ENCODE measurements at regions not wholly inside any gene's neighbourhood (a gene's known extent, or its start where the extent isn't known, plus 50 kb on each side); places are given as distances from the start of the nearest gene placed in this dataset.
"Not testable (repeated sequence)": the region's sequence is repeated elsewhere in the genome, so short reads cannot be mapped to it uniquely, and the experiment has no call there.

DNA sequence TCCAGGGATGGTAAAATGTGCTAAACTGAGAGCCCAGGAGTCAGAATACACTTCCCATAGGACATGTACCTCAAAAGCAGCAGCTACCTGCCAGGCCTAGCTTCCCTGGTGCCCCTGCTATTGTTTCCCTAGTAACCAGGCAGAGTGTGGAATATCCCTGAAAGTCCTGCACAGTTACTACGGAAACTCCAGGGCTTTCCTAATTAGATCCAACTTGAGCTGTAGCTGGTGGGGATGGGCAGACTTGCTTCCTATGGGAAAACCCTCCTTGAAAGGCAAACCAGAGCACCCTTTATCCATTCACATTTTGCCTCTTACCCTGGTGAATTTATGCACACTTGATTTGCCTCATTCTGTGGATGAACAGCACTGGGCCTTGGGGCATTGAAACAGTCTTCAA lies 559.9 kb upstream of the PBX1 start:
- Mint-ChIP-seq H3K4me1 (ENCODE audit: low read depth) (no peaks in the 10 kb centered on the region), H3K27me3 (ENCODE audit: low read depth) (no peaks in the 10 kb centered on the region), H3K4me3 (no peak overlapping the region), H3K27ac (no peak overlapping the region), H3K36me3 (ENCODE audit: low read depth) (no peaks in the 10 kb centered on the region), H3K9me3 (peaks cover 33% of the 10 kb centered on the region)
- DNase-seq (ENCODE audit: low spot score): no peak

DNA sequence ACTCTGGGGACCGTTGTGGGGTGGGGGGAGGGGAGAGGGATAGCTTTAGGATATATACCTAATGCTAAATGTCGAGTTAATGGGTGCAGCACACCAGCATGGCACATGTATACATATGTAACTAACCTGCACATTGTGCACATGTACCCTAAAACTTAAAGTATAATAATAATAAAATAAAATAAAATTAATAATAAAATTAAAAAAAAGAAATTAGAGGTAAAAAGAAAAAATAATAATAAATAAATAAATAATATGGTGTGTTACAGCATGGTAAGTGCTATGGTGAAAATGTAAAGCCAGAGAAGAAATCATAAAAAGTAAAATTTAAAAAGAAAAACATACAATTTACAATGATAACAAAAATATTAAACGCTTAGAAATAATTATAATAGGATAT lies 552.8 kb upstream of the PBX1 start:
- H3K4me3 Mint-ChIP-seq; H3K36me3 Mint-ChIP-seq (ENCODE audit: low read depth); H3K4me1 Mint-ChIP-seq (ENCODE audit: low read depth); H3K27ac Mint-ChIP-seq; DNase-seq (ENCODE audit: low spot score); H3K27me3 Mint-ChIP-seq (ENCODE audit: low read depth): not testable (repeated sequence)
- H3K9me3 Mint-ChIP-seq: peaks cover 48% of the 10 kb centered on the region

GRCh38 chr1:164006621-164007020 lies 552.4 kb upstream of the PBX1 start:
- Mint-ChIP-seq H3K4me1 (ENCODE audit: low read depth) (no peaks in the 10 kb centered on the region), H3K4me3 (no peak overlapping the region), H3K27ac (no peak overlapping the region), H3K27me3 (ENCODE audit: low read depth) (no peaks in the 10 kb centered on the region), H3K36me3 (ENCODE audit: low read depth) (no peaks in the 10 kb centered on the region), H3K9me3 (peaks cover 46% of the 10 kb centered on the region)
- no peak for DNase-seq (ENCODE audit: low spot score)

GRCh38 chr1:164017239-164017638 lies 541.7 kb upstream of the PBX1 start:
- Mint-ChIP-seq H3K36me3 (ENCODE audit: low read depth) (no peaks in the 10 kb centered on the region), H3K27ac (no peak overlapping the region), H3K27me3 (ENCODE audit: low read depth) (no peaks in the 10 kb centered on the region), H3K4me1 (ENCODE audit: low read depth) (no peaks in the 10 kb centered on the region), H3K4me3 (no peak overlapping the region), H3K9me3 (peaks cover 46% of the 10 kb centered on the region)
- DNase-seq (ENCODE audit: low spot score): no peak

DNA sequence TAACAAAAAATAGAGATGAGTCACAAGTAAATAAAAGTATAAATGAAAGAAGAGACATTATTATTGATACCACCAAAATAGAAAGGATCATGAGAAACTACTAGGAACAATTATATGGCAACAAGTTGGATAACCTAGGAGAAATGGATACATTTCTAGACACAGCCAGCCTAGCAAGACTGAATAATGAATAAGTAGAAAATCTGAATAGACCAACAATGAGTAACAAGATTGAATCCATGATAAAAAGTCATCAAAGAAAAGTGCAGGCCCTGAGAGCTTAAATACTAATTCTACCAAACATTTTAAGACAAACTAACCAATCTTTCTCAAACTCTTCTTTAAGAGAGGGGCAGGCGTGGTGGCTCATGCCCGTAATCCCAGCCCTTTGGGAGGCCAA lies 538.6 kb upstream of the PBX1 start:
- H3K36me3 Mint-ChIP-seq (ENCODE audit: low read depth): no peaks in the 10 kb centered on the region
- no peak for DNase-seq (ENCODE audit: low spot score)
- H3K4me1 Mint-ChIP-seq (ENCODE audit: low read depth): no peaks in the 10 kb centered on the region
- no peak overlapping the region for H3K27ac Mint-ChIP-seq
- no peak overlapping the region for H3K4me3 Mint-ChIP-seq
- H3K9me3 Mint-ChIP-seq: peaks cover 49% of the 10 kb centered on the region
- no peaks in the 10 kb centered on the region for H3K27me3 Mint-ChIP-seq (ENCODE audit: low read depth)

DNA sequence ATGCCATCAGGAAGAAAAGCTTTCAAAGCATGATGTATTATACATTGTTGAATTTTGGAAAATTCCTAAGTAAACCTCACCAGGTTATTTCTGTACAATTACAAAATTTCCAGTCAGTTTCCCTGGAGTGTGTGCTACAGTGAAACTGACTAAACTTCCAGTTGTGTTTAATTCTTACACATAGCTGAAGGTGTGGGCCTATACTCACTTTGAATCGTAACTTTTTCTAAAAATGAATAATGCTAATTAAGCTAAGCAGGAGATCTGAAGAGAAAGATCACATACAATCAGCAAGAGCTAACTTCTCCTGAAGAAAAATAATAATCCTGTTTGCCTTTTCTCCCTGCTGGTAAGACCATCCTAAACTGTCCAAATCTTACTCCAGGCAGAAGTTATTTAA lies 537.2 kb upstream of the PBX1 start:
- no peaks in the 10 kb centered on the region for H3K4me1 Mint-ChIP-seq (ENCODE audit: low read depth)
- H3K4me3 Mint-ChIP-seq: no peak overlapping the region
- no peaks in the 10 kb centered on the region for H3K27me3 Mint-ChIP-seq (ENCODE audit: low read depth)
- no peak overlapping the region for H3K27ac Mint-ChIP-seq
- no peak for DNase-seq (ENCODE audit: low spot score)
- peaks cover 50% of the 10 kb centered on the region for H3K9me3 Mint-ChIP-seq
- no peaks in the 10 kb centered on the region for H3K36me3 Mint-ChIP-seq (ENCODE audit: low read depth)

- H3K9me3 Mint-ChIP-seq: peaks cover 44% of the 10 kb centered on the region
- no peaks in the 10 kb centered on the region for H3K36me3 Mint-ChIP-seq (ENCODE audit: low read depth)
- DNase-seq (ENCODE audit: low spot score): no peak
- no peak overlapping the region for H3K27ac Mint-ChIP-seq
- no peak overlapping the region for H3K4me3 Mint-ChIP-seq
- no peaks in the 10 kb centered on the region for H3K27me3 Mint-ChIP-seq (ENCODE audit: low read depth)
- H3K4me1 Mint-ChIP-seq (ENCODE audit: low read depth): no peaks in the 10 kb centered on the region
Observed at GRCh38 chr1:164033782-164034181, 525.2 kb upstream of the PBX1 start.

DNA sequence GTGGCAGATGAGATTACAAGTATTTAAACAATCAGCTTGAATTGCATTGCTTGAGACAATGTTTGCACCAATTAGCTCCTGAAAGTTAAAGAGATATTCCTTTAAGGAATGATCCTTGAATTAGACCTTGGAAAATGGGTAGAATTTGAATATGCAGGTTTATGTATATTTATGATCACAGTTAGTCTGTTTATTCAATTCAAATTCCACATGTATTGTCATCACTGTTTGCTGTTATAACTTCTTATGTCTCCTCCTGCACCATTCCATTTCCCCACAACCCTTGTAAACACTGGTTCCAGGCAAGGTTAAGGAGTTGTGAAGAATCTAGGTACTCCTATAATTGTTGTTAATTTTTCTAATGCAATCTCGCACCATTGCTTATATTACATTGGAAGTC lies 518.2 kb upstream of the PBX1 start:
- H3K36me3 Mint-ChIP-seq (ENCODE audit: low read depth): no peaks in the 10 kb centered on the region
- no peaks in the 10 kb centered on the region for H3K4me1 Mint-ChIP-seq (ENCODE audit: low read depth)
- no peak overlapping the region for H3K27ac Mint-ChIP-seq

DNA sequence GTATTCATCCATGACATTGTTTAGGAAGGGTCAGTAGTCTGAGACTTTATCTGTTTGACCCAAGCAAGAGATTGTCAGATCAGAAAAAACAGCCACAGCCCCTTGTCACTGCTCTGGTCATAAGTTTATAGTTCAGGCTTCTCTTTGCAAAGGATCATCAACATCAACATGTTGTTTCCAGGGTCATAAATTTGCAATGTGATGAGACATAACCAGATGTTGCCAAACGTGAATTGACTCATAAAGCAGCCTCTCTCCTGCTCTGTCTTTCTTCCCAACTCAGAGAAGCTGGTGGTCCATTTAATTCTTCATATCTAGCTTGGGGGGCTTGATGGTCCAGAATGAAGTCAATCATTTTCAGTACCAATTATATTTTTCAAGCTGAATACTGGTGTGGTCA lies 507.2 kb upstream of the PBX1 start:
- H3K9me3 Mint-ChIP-seq: peaks cover 22% of the 10 kb centered on the region
- no peak overlapping the region for H3K4me3 Mint-ChIP-seq
- H3K27me3 Mint-ChIP-seq (ENCODE audit: low read depth): no peaks in the 10 kb centered on the region
- H3K27ac Mint-ChIP-seq: no peak overlapping the region
- H3K36me3 Mint-ChIP-seq (ENCODE audit: low read depth): no peaks in the 10 kb centered on the region
- DNase-seq (ENCODE audit: low spot score): no peak
- H3K4me1 Mint-ChIP-seq (ENCODE audit: low read depth): no peaks in the 10 kb centered on the region

More for the DNA sequence above, 518.2 kb upstream of the PBX1 start:
- Mint-ChIP-seq H3K4me3 (no peak overlapping the region), H3K27me3 (ENCODE audit: low read depth) (no peaks in the 10 kb centered on the region), H3K9me3 (peaks cover 14% of the 10 kb centered on the region)
- DNase-seq (ENCODE audit: low spot score): no peak

DNA sequence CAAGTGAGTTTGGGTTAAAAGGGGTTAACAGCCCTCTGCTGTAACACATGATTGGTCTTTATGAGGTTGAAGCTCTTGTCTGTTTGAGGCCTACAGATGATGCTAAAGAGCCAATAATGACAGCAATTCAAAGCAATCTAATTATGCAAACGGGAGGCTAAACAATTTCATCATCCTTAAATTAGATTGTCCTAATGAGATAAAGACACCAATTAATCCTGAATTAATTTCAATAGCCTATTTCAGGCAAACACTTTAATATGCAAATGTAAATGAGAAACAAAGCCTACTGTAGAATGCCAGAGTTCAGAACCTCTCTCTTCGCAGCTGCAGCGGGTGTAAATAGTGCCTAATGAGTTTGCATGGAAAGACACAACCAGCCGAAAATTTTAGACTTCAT lies 504.7 kb upstream of the PBX1 start:
- no peak overlapping the region for H3K27ac Mint-ChIP-seq
- H3K36me3 Mint-ChIP-seq (ENCODE audit: low read depth): no peaks in the 10 kb centered on the region
- H3K4me1 Mint-ChIP-seq (ENCODE audit: low read depth): no peaks in the 10 kb centered on the region
- H3K4me3 Mint-ChIP-seq: no peak overlapping the region
- H3K27me3 Mint-ChIP-seq (ENCODE audit: low read depth): no peaks in the 10 kb centered on the region
- no peak for DNase-seq (ENCODE audit: low spot score)
- H3K9me3 Mint-ChIP-seq: peaks cover 24% of the 10 kb centered on the region

DNA sequence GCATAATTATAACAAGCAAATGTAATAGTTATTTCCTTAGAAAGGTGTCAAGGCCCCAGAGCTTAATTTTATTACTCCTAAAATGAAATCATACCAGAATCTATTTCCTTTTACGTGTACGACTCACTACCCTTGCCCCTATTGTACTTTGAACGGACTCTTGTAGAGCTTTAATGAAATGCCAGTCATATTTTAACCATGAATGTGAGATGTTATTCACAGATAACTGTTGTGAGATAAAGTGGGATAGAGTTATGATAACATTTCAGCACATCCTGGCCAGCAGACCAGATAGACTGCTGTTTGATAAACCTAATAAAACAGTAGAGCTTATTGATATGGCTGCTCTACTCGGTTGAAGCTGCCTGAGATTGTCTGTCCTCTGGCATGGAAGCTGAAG lies 500.8 kb upstream of the PBX1 start:
- Mint-ChIP-seq H3K4me1 (ENCODE audit: low read depth) (no peaks in the 10 kb centered on the region), H3K27ac (no peak overlapping the region), H3K27me3 (ENCODE audit: low read depth) (no peaks in the 10 kb centered on the region), H3K36me3 (ENCODE audit: low read depth) (no peaks in the 10 kb centered on the region), H3K9me3 (peaks cover 24% of the 10 kb centered on the region), H3K4me3 (no peak overlapping the region)
- no peak for DNase-seq (ENCODE audit: low spot score)

- Mint-ChIP-seq H3K4me1 (ENCODE audit: low read depth) (no peaks in the 10 kb centered on the region), H3K27me3 (ENCODE audit: low read depth) (no peaks in the 10 kb centered on the region), H3K4me3 (no peak overlapping the region), H3K36me3 (ENCODE audit: low read depth) (no peaks in the 10 kb centered on the region), H3K9me3 (peaks cover 14% of the 10 kb centered on the region), H3K27ac (no peak overlapping the region)
- no peak for DNase-seq (ENCODE audit: low spot score)
Observed at GRCh38 chr1:164061528-164061927, 497.5 kb upstream of the PBX1 start.

GRCh38 chr1:164064501-164064900 lies 494.5 kb upstream of the PBX1 start:
- H3K27ac Mint-ChIP-seq: no peak overlapping the region
- no peaks in the 10 kb centered on the region for H3K4me1 Mint-ChIP-seq (ENCODE audit: low read depth)
- H3K4me3 Mint-ChIP-seq: no peak overlapping the region
- no peak for DNase-seq (ENCODE audit: low spot score)
- H3K9me3 Mint-ChIP-seq: peaks cover 27% of the 10 kb centered on the region
- no peaks in the 10 kb centered on the region for H3K27me3 Mint-ChIP-seq (ENCODE audit: low read depth)
- no peaks in the 10 kb centered on the region for H3K36me3 Mint-ChIP-seq (ENCODE audit: low read depth)

DNA sequence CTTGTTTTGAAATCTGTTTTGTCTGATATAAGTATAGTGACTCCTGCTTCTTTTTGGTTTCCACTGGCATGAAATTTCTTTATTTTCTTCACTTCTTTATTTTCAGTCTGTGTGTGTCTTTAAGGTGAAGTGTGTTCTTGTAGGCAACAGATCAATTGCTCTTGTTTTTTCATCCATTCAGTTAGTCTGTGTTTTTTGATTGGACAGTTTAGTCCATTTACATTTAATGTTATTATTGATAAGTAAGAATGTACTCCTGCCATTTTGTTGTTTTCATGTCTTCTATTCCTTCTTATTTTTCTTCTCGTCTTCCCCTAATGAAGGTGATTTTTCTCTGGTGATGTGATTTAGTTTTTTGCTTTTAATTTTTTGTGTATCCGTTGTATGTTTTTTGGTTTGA lies 487.7 kb upstream of the PBX1 start:
- Mint-ChIP-seq H3K4me1 (ENCODE audit: low read depth) (no peaks in the 10 kb centered on the region), H3K27ac (no peak overlapping the region), H3K9me3 (peaks cover 48% of the 10 kb centered on the region), H3K27me3 (ENCODE audit: low read depth) (no peaks in the 10 kb centered on the region), H3K36me3 (ENCODE audit: low read depth) (no peaks in the 10 kb centered on the region), H3K4me3 (no peak overlapping the region)
- no peak for DNase-seq (ENCODE audit: low spot score)

DNA sequence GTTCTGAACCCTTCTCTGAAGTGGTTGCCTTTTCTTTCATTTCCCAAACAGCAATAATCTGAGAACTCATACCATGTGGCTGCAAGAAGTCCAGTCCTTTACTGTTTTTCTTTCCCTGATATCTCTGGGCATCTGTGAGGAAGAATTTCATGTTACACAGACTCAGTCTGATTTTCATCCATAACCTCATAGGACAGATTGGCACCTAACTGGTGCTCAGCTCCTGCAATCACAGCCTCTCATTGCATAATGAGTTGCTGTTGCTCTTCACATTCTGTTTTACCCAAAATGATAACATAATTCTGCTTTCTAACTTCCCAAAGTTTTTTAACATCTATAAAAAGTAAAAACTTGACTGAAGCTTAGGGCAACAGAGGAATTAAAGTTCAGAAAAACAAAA lies 472.2 kb upstream of the PBX1 start:
- H3K9me3 Mint-ChIP-seq: peaks cover 23% of the 10 kb centered on the region
- H3K36me3 Mint-ChIP-seq (ENCODE audit: low read depth): no peaks in the 10 kb centered on the region
- H3K4me3 Mint-ChIP-seq: no peak overlapping the region
- no peaks in the 10 kb centered on the region for H3K27me3 Mint-ChIP-seq (ENCODE audit: low read depth)
- H3K27ac Mint-ChIP-seq: no peak overlapping the region
- H3K4me1 Mint-ChIP-seq (ENCODE audit: low read depth): no peaks in the 10 kb centered on the region
- no peak for DNase-seq (ENCODE audit: low spot score)
